GM12872 (cell line): ENCODE measurements at regions not wholly inside any gene's neighbourhood (a gene's known extent, or its start where the extent isn't known, plus 50 kb on each side); places are given as distances from the start of the nearest gene placed in this dataset.

ENCODE experiments used
- CTCF ChIP-seq: IDR thresholded peaks from 3 replicates; pipeline ENCODE4 v1.5.1; 2011; ENCODE audit warnings: low read depth, mild to moderate bottlenecking, low read length, moderate library complexity; ENCODE audit not compliant: insufficient read depth

- no peak for TF ChIP-seq CTCF
Observed at GRCh38 chr7:98788966-98789365, 80.8 kb downstream of the TMEM130 start.

GRCh38 chr7:98795741-98796493 lies 73.9 kb downstream of the TMEM130 start:
- no peak for TF ChIP-seq CTCF
